ENCODE measurements at regions not wholly inside any gene's neighbourhood (a gene's known extent, or its start where the extent isn't known, plus 50 kb on each side); places are given as distances from the start of the nearest gene placed in this dataset.
"Not testable (repeated sequence)": the region's sequence is repeated elsewhere in the genome, so short reads cannot be mapped to it uniquely, and the experiment has no call there.

DNA sequence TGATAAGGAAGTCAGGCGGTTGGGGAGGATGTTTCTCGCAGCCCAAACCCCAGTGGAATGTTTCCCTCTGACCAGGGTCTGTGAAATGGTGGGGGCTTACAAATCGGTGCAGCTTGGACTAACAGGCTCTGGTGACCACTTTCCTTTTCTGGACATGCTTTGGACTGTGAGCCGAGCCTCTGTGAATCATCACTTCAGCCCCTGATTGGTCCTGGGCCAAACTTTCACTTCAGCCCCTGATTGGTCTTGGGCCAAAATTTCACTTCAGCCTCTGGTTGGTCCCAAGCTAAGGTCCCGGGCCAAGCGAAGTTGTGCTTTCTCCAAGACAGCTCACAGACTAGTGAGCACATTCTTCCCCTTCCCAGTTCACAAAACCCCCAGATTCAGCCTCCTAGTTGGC is 223.7 kb upstream of the ANKRD20A1 start:
- H3K4me3 Mint-ChIP-seq; CTCF ChIA-PET (ENCODE audit: partially characterized antibody); POLR2A ChIA-PET (ENCODE audit: partially characterized antibody): not testable (repeated sequence)

DNA sequence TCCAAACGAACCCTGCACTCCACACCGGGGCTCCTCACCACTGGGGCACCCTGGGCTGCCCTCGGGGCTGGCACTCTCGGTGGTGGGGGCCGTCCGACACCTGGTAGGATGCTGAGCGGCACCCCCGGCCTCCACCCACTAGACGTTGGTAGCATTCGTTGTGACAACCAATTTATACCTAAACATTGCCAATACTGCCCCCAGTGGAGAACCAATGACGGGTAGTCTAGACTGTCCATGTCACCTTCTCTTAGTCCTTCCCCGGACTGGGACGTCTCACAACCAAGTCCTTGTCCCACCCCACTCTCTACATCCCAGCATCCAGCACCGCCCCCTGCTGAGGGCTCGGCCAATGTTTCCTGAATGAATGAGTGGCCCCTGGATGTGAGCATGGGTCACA is 246.8 kb upstream of the ANKRD20A1 start:
- H3K4me1 Mint-ChIP-seq; H3K4me3 Mint-ChIP-seq; CTCF ChIA-PET (ENCODE audit: partially characterized antibody); H3K9me3 ChIP-seq (ENCODE audit: control insufficient read depth in 1 of 2, low read length in 2 of 2); H3K4me3 ChIP-seq (ENCODE audit: low read length in 2 of 2); H3K27ac Mint-ChIP-seq; intact Hi-C loops (cut with micrococcal nuclease); H3K27me3 Mint-ChIP-seq; H3K9me3 Mint-ChIP-seq; H3K36me3 ChIP-seq (ENCODE audit: insufficient read depth, low read length); POLR2A ChIA-PET (ENCODE audit: partially characterized antibody); H3K27ac ChIP-seq (ENCODE audit: low read depth, low read length); H3K4me1 ChIP-seq (ENCODE audit: insufficient read depth, low read length); H3K27me3 ChIP-seq (ENCODE audit: insufficient read depth, low read length); H3K36me3 Mint-ChIP-seq: not testable (repeated sequence)
- DNase-seq = peak in 1 of 5 donors; percentile 17

More for the DNA sequence above, 223.7 kb upstream of the ANKRD20A1 start:
- H3K36me3 Mint-ChIP-seq; H3K36me3 ChIP-seq (ENCODE audit: insufficient read depth, low read length); H3K4me1 Mint-ChIP-seq; H3K4me1 ChIP-seq (ENCODE audit: insufficient read depth, low read length); H3K27me3 Mint-ChIP-seq; H3K9me3 Mint-ChIP-seq; H3K9me3 ChIP-seq (ENCODE audit: control insufficient read depth in 1 of 2, low read length in 2 of 2); H3K27ac Mint-ChIP-seq; DNase-seq; H3K4me3 ChIP-seq (ENCODE audit: low read length in 2 of 2); intact Hi-C loops (cut with micrococcal nuclease); H3K27me3 ChIP-seq (ENCODE audit: insufficient read depth, low read length); H3K27ac ChIP-seq (ENCODE audit: low read depth, low read length): not testable (repeated sequence)

DNA sequence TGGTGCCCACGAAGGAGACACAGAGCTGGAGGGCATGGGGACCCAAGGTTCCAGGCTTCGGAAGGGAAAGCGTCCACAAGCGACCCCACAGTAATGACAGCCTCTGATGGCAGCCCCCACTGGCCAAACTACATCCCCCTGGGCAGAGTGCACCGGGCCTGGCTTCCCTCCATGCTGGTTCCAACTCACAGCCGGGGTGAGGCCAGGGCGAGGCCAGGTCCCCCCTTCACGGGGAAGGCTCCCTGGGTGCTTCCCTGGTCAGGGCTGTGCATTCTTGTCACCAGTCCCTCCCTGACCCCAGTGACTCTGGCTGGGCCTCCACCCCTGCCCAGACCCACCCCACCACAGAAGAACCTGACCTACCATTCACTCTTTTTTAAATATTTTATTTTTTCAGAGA is 248.9 kb upstream of the ANKRD20A1 start:
- H3K9me3 Mint-ChIP-seq; H3K27ac ChIP-seq (ENCODE audit: low read depth, low read length); H3K27me3 ChIP-seq (ENCODE audit: insufficient read depth, low read length); H3K4me3 ChIP-seq (ENCODE audit: low read length in 2 of 2); H3K4me1 ChIP-seq (ENCODE audit: insufficient read depth, low read length); POLR2A ChIA-PET (ENCODE audit: partially characterized antibody); H3K27me3 Mint-ChIP-seq; H3K4me1 Mint-ChIP-seq; H3K4me3 Mint-ChIP-seq; intact Hi-C loops (cut with micrococcal nuclease); DNase-seq; CTCF ChIA-PET (ENCODE audit: partially characterized antibody); H3K36me3 ChIP-seq (ENCODE audit: insufficient read depth, low read length); H3K27ac Mint-ChIP-seq; H3K36me3 Mint-ChIP-seq; H3K9me3 ChIP-seq (ENCODE audit: control insufficient read depth in 1 of 2, low read length in 2 of 2): not testable (repeated sequence)

DNA sequence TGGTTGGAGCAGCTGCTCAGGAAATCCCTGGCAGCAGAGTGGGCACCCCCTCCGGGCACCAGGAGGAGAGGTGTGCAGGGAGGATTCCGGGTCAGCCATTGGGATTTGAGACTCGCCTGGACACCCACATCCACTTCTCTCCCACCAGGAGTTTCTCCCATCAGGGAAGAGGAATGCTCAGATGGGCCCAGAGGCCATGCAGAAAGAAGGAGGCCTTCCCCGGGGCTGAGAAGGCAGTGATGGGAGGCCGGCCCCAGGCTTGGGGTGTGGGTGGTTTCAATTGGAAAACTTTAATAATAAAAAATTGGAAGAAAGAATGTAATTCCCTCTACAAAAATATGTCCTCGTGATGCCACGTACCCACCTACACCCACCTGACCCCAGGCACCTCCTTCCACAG is 249.3 kb upstream of the ANKRD20A1 start:
- H3K36me3 Mint-ChIP-seq; H3K27me3 ChIP-seq (ENCODE audit: insufficient read depth, low read length); H3K4me3 Mint-ChIP-seq; H3K9me3 Mint-ChIP-seq; H3K36me3 ChIP-seq (ENCODE audit: insufficient read depth, low read length); CTCF ChIA-PET (ENCODE audit: partially characterized antibody); POLR2A ChIA-PET (ENCODE audit: partially characterized antibody); DNase-seq; H3K9me3 ChIP-seq (ENCODE audit: control insufficient read depth in 1 of 2, low read length in 2 of 2); H3K27ac Mint-ChIP-seq; H3K27me3 Mint-ChIP-seq; intact Hi-C loops (cut with micrococcal nuclease); H3K4me1 Mint-ChIP-seq; H3K4me1 ChIP-seq (ENCODE audit: insufficient read depth, low read length); H3K4me3 ChIP-seq (ENCODE audit: low read length in 2 of 2); H3K27ac ChIP-seq (ENCODE audit: low read depth, low read length): not testable (repeated sequence)

DNA sequence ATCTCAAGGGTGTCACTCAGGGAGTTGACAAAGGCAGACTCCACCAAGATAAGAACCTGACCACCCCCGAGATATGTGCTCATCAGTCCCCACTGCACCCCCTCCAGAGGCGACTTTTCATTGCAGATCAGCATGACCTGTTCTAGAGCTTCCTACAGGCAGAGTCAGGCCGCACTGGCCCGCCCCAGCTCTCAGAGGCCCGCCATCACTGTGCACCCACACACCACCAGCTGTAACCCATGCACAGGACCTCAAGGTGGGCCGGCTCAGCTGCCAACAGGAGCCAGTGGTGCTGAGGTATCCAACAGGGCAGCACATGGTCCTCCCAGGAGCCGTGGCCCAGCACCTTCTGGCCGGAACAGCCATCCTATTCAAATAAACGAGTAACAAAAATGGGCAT is 253.6 kb upstream of the ANKRD20A1 start:
- intact Hi-C loops (cut with micrococcal nuclease); H3K9me3 Mint-ChIP-seq: not testable (repeated sequence)

DNA sequence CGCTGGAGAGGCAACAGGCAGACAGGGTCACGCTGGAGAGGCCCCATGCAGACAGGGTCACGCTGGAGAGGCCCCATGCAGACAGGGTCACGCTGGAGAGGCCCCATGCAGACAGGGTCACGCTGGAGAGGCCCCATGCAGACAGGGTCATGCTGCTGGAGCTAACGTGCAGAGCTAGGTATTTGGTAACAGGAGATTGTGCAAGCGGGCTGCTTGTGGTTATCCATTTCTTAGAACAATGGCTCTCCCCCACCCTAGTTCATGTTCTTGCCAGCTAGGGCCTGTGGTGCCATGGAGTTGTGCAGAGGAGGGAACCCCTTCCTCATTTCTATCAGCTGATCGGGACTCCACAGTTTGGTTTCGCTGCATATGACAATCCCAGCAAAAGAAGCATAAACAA is 255.1 kb upstream of the ANKRD20A1 start:
- intact Hi-C loops (cut with micrococcal nuclease); CTCF ChIA-PET (ENCODE audit: partially characterized antibody); POLR2A ChIA-PET (ENCODE audit: partially characterized antibody); H3K27ac ChIP-seq (ENCODE audit: low read depth, low read length); H3K4me1 Mint-ChIP-seq; H3K9me3 Mint-ChIP-seq; H3K4me3 ChIP-seq (ENCODE audit: low read length in 2 of 2); H3K9me3 ChIP-seq (ENCODE audit: control insufficient read depth in 1 of 2, low read length in 2 of 2); H3K36me3 Mint-ChIP-seq; H3K4me1 ChIP-seq (ENCODE audit: insufficient read depth, low read length); DNase-seq; H3K27me3 Mint-ChIP-seq; H3K27me3 ChIP-seq (ENCODE audit: insufficient read depth, low read length); H3K36me3 ChIP-seq (ENCODE audit: insufficient read depth, low read length); H3K27ac Mint-ChIP-seq; H3K4me3 Mint-ChIP-seq: not testable (repeated sequence)

More for the DNA sequence above, 253.6 kb upstream of the ANKRD20A1 start:
- DNase-seq; H3K36me3 ChIP-seq (ENCODE audit: insufficient read depth, low read length); CTCF ChIA-PET (ENCODE audit: partially characterized antibody); H3K27ac ChIP-seq (ENCODE audit: low read depth, low read length); H3K27me3 Mint-ChIP-seq; H3K9me3 ChIP-seq (ENCODE audit: control insufficient read depth in 1 of 2, low read length in 2 of 2); H3K27ac Mint-ChIP-seq; POLR2A ChIA-PET (ENCODE audit: partially characterized antibody); H3K27me3 ChIP-seq (ENCODE audit: insufficient read depth, low read length); H3K4me3 Mint-ChIP-seq; H3K4me1 ChIP-seq (ENCODE audit: insufficient read depth, low read length); H3K36me3 Mint-ChIP-seq; H3K4me1 Mint-ChIP-seq; H3K4me3 ChIP-seq (ENCODE audit: low read length in 2 of 2): not testable (repeated sequence)

DNA sequence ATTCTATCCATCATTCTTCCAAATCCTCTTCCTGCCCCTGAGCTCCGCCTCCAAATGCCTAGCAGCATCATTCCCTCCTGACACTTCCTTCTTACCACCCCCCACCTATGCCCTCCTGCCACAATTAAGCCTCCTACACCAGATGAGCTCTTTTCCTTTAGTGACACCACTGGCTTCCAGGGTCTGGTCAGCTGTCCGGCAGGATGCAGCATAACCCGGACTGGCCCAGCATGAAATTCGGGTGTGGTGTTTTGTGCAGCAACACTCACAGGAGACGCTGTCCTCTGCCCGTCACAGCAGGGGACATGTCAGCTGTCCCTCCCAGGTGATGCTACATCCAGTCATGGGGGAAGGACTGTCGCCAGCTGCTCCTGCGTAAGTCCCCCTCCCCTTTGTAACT is 266.3 kb upstream of the ANKRD20A1 start:
- CTCF ChIA-PET (ENCODE audit: partially characterized antibody); H3K9me3 ChIP-seq (ENCODE audit: control insufficient read depth in 1 of 2, low read length in 2 of 2); DNase-seq; H3K27me3 ChIP-seq (ENCODE audit: insufficient read depth, low read length); H3K4me1 ChIP-seq (ENCODE audit: insufficient read depth, low read length); H3K9me3 Mint-ChIP-seq; H3K4me3 Mint-ChIP-seq; H3K36me3 ChIP-seq (ENCODE audit: insufficient read depth, low read length); H3K27ac ChIP-seq (ENCODE audit: low read depth, low read length); H3K27me3 Mint-ChIP-seq; H3K4me1 Mint-ChIP-seq; H3K27ac Mint-ChIP-seq; H3K36me3 Mint-ChIP-seq; H3K4me3 ChIP-seq (ENCODE audit: low read length in 2 of 2); POLR2A ChIA-PET (ENCODE audit: partially characterized antibody); intact Hi-C loops (cut with micrococcal nuclease): not testable (repeated sequence)

DNA sequence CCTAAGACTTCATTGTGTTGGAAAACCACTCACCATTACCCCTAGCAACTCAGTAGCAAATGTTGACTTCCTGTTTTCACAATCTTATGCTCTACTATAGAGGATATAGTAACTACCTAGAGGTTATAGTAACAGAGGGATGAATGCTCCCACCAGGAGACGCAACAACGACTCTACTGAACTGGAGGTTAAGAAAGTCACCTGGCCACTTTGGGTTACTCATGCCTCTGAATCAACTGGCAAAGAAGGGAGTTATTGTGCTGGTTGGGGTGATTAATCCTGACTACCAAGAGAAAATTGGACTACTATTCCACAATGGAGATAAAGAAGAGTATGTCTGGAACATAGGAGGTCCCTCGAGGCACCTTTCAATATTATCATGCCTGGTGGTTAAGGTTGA is 302.9 kb upstream of the ANKRD20A1 start:
- H3K36me3 Mint-ChIP-seq; H3K4me3 Mint-ChIP-seq; H3K4me1 ChIP-seq (ENCODE audit: insufficient read depth, low read length); H3K9me3 Mint-ChIP-seq; H3K27ac ChIP-seq (ENCODE audit: low read depth, low read length); DNase-seq; H3K27me3 ChIP-seq (ENCODE audit: insufficient read depth, low read length); CTCF ChIA-PET (ENCODE audit: partially characterized antibody); H3K9me3 ChIP-seq (ENCODE audit: control insufficient read depth in 1 of 2, low read length in 2 of 2); H3K4me3 ChIP-seq (ENCODE audit: low read length in 2 of 2); H3K27me3 Mint-ChIP-seq; H3K36me3 ChIP-seq (ENCODE audit: insufficient read depth, low read length); H3K27ac Mint-ChIP-seq; intact Hi-C loops (cut with micrococcal nuclease); POLR2A ChIA-PET (ENCODE audit: partially characterized antibody); H3K4me1 Mint-ChIP-seq: not testable (repeated sequence)

Measured in CD4-positive, alpha-beta memory T cell (primary cell).